SKM-1 treated with dmso at 0.1 percent for 144 hours (cell line): ENCODE measurements at regions not wholly inside any gene's neighbourhood (a gene's known extent, or its start where the extent isn't known, plus 50 kb on each side); places are given as distances from the start of the nearest gene placed in this dataset.
"Not testable (repeated sequence)": the region's sequence is repeated elsewhere in the genome, so short reads cannot be mapped to it uniquely, and the experiment has no call there.

Source experiments
- DNase-seq: peaks from one replicate; lab custom pipeline; 2025; ENCODE audit not compliant: unreplicated experiment; lab: John Stamatoyannopoulos, UW

DNA sequence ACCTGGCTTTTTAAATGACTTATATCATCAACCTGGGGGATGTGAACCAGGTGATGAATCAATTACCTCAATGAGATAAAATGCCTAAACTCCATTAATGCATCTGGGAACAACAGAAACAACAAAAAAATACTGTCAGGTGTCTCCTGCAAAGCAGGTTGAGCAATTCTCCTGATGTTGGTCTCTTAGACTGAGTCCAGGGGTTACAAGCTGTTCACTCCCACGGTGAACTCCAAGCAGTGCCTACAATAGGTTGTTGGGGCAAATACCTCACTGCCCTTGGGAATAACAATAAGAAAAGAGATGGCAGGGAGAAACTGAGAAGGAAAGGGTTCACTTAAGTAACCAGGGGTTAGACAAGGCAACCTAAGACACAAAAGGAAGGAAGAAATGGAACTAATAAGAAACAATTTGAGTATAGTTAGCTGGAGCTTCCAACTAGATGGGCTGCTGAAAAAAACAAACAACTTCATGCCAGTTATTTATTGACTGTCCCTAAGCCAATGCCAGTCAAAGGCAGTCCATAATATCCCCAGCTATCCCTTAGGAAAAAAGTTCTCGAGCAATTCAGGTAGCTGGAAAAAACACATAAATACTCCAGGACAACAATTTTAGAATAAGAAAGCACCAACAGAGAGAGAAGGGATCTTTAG lies 97.6 kb upstream of the MAGI3 start:
- no peak for DNase-seq

DNA sequence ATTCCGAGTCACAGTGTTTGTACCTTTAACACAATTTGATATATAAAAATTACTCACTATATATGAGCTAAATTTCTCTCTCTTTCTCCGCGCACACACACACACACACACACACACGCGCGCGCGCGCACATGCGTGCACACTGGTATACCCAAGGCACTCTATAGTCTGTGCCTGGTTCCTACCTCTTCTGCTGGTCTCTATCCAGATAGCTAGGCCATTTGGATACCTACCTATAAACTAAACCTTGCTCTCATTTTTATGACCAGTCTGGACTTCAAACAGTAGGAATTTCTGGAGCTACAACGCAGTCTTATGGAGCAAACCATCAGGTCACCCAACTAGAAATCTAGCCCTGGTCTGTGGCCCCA lies 97.1 kb upstream of the MAGI3 start:
- no peak for DNase-seq

DNA sequence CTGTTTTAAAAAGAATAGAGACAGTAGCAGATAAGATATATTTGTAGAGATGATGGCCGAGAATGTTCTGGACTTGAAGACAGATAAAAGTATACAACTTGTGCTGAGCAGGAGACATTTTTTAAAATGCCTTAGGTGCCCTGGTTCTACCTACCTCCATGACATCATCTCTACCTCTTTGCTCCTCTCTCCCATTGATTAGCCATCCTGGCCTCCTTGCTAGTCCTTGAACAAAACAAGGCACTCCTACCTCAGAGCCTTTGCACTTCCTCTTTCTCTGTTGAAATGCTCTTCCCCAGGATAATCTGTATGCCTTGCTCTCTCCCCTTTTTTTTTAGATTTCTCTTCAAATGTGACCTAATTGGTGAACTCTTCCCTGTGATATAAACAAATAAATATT lies 92.6 kb upstream of the MAGI3 start:
- no peak for DNase-seq

DNA sequence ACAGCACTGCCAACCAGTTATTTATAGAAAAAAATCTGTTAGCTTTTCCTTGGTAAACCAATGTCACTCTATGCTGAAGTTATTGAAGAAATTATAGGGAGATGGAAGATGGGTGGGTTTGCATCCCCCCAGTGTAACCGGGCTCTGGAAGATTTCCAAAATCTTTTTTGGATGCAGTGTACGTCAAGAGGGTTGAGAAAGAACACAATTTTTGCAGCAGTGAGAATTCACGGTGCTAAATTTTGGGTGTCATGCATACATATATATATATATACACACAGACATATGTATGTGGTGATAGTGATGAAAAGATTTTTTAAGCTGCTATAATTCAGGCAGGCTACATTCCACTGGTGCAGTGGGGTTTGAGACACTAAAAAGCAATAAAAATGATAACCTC lies 91.4 kb upstream of the MAGI3 start:
- DNase-seq: no peak

DNA sequence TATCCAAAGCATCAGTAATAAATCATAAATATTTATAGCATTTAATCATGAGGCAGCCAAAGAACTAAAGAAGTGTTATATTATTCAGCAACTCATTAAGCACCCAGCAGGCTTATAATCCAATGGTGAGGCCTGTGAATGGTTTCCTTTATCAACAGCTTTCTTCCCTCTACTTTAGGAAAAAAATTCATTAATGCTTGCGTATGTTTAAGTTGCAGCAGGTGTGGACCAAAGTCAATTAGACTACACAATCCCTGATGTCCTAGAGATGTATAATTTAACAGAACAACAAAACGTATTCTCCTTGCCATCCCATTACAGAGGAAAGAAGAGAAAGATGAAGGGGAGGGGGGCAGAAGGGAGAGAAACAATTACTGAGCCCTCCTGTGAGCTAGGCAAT lies 87.7 kb upstream of the MAGI3 start:
- no peak for DNase-seq

DNA sequence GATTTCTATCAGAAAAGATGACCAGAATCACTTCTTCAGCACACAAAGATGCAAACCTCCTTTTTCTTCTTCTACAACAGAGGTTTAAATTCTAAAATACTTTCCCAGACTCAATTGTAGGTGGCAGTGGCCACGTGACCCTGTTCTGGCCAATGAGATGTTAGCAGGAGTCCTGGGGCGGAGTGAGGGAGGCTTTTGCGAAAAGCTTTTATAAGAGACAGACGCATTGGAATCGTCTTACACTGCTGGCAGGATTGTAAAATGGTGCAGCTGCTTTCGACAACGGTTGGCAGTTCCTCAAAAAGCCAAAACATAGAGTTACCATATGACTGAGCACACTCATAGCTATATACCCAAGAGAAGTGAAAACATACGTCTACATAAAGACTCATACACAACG lies 87.0 kb upstream of the MAGI3 start:
- DNase-seq: no peak

DNA sequence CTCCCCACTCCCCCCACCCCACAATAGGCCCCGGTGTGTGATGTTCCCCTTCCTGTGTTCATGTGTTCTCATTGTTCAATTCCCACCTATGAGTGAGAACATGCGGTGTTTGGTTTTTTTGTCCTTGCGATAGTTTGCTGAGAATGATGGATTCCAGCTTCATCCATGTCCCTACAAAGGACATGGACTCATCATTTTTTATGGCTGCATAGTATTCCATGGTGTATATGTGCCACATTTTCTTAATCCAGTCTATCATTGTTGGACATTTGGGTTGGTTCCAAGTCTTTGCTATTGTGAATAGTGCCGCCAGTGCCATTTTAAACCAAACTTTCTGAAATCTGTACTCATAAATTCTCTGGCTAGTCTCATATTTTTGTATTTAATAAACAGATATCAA lies 85.3 kb upstream of the MAGI3 start:
- not testable (repeated sequence) for DNase-seq

DNA sequence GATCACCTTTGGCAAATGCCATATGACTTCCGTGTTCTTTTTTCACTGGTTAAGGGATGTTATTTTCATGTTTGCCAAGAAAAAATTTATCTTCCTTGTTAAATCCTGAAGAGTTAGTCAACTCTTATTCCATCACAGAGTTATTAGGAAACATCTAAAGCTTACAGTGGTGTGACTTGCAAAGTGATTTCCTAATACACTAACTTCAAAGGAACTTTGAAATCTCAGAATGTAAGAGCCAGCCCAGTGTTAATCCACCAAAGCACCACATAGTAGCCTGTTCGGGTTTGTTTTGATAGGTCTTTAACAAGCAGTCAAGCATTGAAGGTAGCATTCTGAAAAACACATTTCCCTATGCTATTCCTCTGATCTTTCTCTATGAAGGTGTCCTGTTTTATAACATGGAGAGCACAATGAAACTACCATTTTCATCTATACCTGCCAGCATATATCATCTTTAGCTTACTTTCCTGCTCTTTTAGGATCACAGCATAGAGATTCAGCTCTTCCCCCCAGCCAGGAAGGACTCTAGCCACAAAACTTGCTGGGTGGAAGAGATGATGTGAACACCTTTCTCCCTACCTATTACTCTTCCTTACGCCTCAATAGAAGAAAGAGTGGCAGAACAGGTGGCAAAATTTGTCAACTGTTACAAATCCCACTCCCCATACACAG lies 82.4 kb upstream of the MAGI3 start:
- no peak for DNase-seq

DNA sequence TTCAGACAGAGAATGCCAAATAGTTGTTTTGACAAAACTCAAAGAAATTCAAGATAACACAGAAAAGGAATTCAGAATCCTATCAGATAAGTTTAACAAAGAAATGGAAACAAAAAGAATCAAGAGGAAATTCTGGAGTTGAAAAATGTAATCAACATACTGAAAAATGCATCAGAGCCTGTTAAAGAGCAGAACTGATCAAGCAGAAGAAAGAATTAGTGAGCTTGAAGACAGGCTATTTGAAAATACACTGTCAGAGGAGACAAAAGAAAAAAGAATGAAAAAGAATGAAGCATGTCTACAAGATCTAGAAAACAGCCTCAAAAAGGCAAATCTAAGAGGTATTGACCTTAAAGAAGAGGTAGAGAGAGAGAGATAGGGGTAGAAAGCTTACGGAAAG lies 77.7 kb upstream of the MAGI3 start:
- not testable (repeated sequence) for DNase-seq

DNA sequence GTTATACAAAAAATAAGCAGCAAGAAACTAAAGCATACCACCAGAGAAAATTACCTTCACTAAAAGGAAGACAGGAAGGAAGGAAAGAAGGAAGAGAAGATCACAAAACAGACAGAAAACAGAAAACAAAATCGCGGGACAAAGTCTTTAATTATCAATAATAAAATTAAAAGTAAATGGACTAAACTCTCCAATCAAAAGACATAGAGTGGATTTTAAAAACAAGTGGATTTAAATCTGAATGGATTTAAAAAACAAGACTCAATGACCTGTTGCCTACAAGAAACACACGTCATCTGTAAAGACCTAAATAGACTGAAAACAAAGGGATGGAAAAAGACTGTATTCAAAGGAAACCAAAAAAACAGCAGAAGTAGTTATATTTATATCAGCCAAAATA lies 75.7 kb upstream of the MAGI3 start:
- DNase-seq: no peak

DNA sequence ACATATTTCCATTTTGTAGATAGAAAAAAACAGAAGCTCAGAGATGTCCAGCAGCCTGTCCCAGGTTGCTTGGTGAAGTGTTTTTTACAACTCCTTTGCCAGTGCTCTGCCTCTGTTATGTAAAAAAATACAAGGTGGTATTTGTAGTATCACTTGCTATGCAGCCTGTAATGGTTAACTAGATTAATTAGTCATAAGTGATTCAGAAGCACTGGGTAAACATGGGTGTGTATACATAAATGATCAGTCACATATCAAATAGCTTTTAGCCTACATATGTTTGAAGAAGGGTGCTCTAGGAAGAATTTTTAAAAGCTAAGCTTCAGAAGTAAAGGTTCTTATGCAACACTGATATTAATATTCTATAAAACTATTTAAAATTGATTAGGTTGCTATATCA lies 70.0 kb upstream of the MAGI3 start:
- DNase-seq: no peak

DNA sequence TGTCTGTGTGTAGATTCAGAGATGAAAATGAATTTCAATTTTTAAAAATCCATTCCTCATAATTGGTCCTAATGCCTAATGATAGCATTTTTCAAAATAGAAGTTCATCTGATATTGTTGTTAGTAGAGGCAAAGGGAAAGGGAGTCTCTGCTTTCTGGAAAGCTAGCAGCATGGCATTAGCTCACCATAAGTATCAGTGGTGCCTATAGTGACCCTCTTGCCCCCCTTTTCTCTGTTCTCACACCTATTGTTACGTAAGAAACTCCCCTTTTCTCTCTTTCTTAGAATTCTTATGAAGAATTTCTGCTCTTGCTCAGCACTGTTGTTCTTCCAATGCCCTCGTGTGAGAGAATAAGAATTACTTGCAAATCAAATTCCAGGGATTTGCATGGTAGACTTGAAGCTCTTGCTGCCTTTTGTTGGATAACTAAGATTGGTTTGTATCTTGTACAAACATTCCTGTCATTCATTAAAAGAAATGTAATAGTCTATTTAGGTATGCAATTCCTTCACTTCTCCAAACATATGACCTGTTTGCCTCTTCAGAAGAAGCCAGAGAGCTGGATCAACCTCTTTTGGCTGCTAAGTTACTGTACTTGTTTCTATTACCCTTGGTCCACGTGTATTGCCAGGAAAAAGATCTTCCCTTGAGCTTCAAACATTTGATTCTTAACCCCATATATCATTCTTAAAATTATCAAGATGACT lies 69.2 kb upstream of the MAGI3 start:
- DNase-seq: no peak

DNA sequence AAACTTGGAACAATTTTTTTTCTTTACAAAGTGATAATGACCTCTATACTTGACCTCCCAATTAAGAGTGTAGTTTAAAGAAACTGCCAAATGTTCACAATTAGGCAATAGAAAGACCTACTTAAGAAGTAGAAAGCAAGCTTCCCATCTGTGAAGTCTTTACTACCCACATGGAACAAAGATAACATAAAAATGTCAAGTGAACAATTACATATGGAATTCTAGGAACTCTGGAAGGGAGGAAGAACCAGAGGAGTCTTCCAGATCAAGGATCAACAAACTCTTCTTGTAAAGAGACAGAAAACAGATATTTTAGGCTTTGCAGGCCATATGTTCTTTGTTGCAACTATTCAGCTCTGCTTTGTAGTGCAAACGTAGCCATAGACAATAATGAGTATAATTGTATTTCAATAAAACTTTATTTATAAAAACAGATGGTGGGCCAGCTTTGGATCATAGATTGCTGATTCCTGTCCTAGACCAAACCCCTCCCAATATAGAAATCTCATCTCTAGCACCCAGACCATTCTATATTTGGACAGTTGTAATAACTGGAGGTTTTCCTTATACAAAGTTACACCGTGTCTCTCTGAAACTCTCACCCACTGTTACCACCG lies 68.4 kb upstream of the MAGI3 start:
- no peak for DNase-seq

DNA sequence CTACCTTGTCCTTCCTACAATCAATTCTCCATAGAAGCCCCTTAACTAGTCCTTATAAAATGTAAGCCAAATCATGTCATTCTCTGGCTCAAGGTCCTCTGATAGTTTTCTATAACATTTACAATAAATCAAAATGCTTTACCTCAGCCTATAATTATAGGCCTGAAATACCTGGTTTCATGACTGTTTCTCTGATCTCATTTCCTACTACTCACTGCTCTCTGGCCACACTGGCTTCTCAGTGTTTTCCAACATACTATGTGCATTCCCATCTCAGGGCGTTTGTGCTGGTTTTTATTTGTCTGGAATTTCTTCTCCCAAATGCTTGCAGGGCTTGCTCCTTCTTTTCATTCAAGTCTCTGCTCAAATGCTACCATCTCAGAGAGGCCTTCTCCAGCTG lies 67.9 kb upstream of the MAGI3 start:
- no peak for DNase-seq

DNA sequence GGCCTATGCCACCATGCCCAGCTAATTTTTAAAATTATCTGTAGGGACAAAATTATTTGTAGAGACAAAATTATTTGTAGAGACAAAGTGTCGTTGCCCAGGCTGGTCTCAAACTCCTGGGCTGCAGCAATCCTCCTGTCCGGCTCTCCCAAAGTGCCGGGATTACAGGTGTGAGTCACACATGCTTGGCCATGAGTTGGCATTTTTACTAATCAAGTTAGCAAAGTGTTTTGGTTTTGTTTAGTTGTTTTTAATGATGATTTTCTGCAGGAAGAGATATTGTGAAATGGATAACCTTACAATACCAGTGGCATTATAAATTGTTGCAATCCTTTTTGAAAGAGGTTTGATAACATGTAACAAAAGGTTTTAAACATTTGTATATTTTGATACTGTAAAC lies 65.3 kb upstream of the MAGI3 start:
- no peak for DNase-seq

DNA sequence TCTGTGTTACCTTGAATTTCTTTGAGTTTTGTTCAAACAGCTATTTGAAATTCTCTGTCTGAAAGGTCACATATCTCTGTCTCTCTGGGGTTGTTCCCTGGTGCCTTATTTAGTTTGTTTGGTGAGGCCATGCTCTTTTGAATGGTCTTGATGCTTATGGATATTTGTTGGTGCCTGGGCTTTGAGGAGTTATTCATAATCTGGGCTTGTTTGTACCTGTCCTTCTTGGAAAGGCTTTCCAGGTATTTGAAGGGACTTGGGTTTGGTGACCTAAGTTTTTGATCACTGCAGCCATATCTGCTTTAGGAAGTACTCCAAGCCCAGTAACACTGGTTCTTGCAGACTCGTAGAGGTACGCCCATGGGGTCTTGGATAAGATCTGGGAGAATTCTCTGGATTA lies 63.3 kb upstream of the MAGI3 start:
- no peak for DNase-seq

DNA sequence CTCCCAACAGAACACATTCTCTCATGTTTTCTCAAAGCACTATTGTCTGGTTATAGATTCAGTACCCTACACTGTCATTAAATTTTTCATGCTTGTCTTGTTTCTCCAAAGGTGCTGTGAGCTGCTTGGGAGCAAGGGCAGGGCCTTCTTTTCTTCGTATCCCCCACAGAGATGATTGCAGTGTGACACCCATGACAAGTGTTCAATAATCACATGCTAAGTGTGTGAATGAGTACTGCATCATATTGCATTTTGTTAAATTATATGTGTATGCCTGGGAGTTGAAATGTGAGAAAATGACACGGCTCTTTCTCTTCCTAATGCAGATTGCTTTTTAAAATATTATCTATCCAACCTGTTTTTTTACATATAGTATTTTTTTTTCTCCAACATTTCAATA lies 57.3 kb upstream of the MAGI3 start:
- no peak for DNase-seq

DNA sequence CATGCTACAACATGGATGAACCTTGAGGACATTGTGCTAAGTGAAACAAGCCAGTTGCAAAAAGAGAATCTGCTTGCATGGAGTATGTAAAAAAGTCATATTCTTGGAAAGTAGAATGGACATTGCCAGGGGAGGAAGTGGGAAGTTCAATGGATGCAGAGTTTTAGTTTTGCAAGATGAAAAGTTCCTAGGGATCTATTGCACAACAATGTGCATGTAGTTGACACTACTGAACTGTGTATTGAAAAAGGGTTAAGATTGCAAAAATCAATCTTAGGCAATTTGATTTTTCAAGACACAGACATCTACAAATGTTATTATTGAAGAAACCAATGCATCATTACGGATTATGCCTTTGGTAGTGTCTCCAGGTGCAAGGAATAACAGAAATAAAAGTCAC lies 50.3 kb upstream of the MAGI3 start:
- DNase-seq: no peak
